ENCODE measurements at regions not wholly inside any gene's neighbourhood (a gene's known extent, or its start where the extent isn't known, plus 50 kb on each side); places are given as distances from the start of the nearest gene placed in this dataset.

DNA sequence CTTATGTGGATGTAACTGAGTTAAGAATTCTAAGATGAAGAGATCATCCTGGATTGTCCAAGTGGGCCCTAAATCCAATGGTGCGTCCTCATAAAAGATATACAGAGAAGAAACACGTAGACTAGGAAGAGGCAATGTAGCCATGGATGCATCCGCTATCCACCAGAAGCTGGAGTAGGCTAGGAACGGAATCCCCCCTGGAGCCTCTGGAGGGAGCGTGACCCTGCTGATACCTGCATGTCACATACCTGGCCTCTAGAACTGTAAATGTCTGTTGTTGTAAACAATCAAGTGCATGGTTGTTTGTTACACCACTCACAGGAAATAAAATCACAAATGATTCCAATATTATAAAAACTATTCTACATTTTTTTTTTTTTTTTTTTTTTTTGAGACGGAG is 254.5 kb upstream of the RORA start:
- DNase-seq: no peak
- no peak overlapping the region for H3K27ac ChIP-seq
- ATAC-seq: no peak
- intact Hi-C loops (cut with DNase I): no loop called here
- no peaks in the 10 kb centered on the region for H3K9me3 ChIP-seq
- H3K36me3 ChIP-seq: no peaks in the 10 kb centered on the region
- no peak overlapping the region for H3K4me3 ChIP-seq
- no peaks in the 10 kb centered on the region for H3K4me1 ChIP-seq
- 94 to 97% methylated on average over 5 of the region's 6 CpGs for WGBS, 2 donors
- peaks cover 0 to 14% (median 3%) of the 10 kb centered on the region in 7 donors for H3K27me3 ChIP-seq
- TF ChIP-seq, protein P1, sequence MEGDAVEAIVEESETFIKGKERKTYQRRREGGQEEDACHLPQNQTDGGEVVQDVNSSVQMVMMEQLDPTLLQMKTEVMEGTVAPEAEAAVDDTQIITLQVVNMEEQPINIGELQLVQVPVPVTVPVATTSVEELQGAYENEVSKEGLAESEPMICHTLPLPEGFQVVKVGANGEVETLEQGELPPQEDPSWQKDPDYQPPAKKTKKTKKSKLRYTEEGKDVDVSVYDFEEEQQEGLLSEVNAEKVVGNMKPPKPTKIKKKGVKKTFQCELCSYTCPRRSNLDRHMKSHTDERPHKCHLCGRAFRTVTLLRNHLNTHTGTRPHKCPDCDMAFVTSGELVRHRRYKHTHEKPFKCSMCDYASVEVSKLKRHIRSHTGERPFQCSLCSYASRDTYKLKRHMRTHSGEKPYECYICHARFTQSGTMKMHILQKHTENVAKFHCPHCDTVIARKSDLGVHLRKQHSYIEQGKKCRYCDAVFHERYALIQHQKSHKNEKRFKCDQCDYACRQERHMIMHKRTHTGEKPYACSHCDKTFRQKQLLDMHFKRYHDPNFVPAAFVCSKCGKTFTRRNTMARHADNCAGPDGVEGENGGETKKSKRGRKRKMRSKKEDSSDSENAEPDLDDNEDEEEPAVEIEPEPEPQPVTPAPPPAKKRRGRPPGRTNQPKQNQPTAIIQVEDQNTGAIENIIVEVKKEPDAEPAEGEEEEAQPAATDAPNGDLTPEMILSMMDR (IDR thresholded peaks at IDR 0.05): no peak

DNA sequence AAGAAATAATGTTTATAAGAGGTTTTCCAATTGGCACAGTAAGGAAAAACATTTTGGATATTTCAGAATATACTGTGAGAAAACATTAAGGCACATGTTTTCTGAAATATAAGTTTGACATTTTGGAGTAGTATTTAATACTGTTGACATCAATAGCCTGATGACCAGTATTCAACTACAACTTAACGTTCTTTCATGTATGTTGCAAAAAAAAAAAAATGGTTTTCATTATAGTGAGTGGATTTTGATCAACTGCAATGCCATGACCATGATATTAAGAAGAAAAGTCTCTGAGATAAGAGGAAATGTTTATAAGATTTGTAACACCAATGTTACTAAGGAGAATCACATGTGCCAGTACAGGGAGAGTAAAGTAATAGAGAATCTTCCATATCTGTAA is 252.8 kb upstream of the RORA start:
- WGBS, 2 donors: 83 to 85% methylated on average over 1 of the region's 1 CpG
- Histone ChIP-seq H3K9me3 (no peaks in the 10 kb centered on the region), H3K4me3 (no peak overlapping the region), H3K27ac (no peak overlapping the region), H3K4me1 (no peaks in the 10 kb centered on the region), H3K27me3 (peaks cover 0 to 13% (median 3%) of the 10 kb centered on the region in 7 donors), H3K36me3 (no peaks in the 10 kb centered on the region)
- ATAC-seq (no peak), DNase-seq (no peak)
- TF ChIP-seq, protein P1 (IDR thresholded peaks at IDR 0.05): no peak
- intact Hi-C loops (cut with DNase I): no loop called here

DNA sequence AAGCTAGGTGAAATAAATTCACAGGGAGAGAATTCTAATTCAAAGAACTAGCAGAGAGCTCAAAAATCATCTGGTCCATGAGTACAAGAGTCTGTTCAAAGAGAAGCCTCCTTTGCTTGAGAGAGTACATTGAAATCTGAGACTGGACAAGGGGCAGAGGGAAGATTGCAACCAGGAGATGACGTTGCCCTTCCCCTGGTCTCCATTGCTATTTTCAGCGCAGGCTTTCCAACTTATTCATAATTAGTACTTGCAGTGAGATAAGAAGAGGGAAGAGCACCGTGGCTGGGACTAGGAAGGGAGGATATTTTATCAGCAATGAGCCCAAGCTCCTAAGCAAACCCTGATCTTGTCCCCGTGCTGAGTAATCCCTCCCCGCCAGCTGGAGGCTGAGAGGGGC is 251.8 kb upstream of the RORA start:
- H3K4me3 ChIP-seq: no peak overlapping the region
- peaks cover 0 to 12% (median 3%) of the 10 kb centered on the region in 7 donors for H3K27me3 ChIP-seq
- peak in 1 of 8 donors; percentile 20 for ATAC-seq
- H3K27ac ChIP-seq: no peak overlapping the region
- no peaks in the 10 kb centered on the region for H3K9me3 ChIP-seq
- no peaks in the 10 kb centered on the region for H3K36me3 ChIP-seq
- DNase-seq: no peak
- 14 to 15% methylated on average over 5 of the region's 5 CpGs for WGBS, 2 donors
- H3K4me1 ChIP-seq: no peaks in the 10 kb centered on the region
- intact Hi-C loops (cut with DNase I): no loop called here
- TF ChIP-seq, protein P1 (IDR thresholded peaks at IDR 0.05): no peak

GRCh38 chr15:61480295-61480694 is 251.2 kb upstream of the RORA start:
- TF ChIP-seq, protein P1 (IDR thresholded peaks at IDR 0.05): no peak
- H3K9me3 ChIP-seq: no peaks in the 10 kb centered on the region
- intact Hi-C loops (cut with DNase I): no loop called here
- no peak overlapping the region for H3K4me3 ChIP-seq
- no peaks in the 10 kb centered on the region for H3K4me1 ChIP-seq
- peak overlapping the region in 1 of 10 donors; percentile 5 for H3K27ac ChIP-seq
- H3K27me3 ChIP-seq: peaks cover 0 to 12% (median 3%) of the 10 kb centered on the region in 7 donors
- ATAC-seq: peak in 1 of 8 donors; percentile 37
- DNase-seq: no peak
- no peaks in the 10 kb centered on the region for H3K36me3 ChIP-seq
- 46 to 48% methylated on average over 5 of the region's 5 CpGs for WGBS, 2 donors

Measured in heart right ventricle (tissue), 16 donors.